ENCODE measurements at regions not wholly inside any gene's neighbourhood (a gene's known extent, or its start where the extent isn't known, plus 50 kb on each side); places are given as distances from the start of the nearest gene placed in this dataset.

DNA sequence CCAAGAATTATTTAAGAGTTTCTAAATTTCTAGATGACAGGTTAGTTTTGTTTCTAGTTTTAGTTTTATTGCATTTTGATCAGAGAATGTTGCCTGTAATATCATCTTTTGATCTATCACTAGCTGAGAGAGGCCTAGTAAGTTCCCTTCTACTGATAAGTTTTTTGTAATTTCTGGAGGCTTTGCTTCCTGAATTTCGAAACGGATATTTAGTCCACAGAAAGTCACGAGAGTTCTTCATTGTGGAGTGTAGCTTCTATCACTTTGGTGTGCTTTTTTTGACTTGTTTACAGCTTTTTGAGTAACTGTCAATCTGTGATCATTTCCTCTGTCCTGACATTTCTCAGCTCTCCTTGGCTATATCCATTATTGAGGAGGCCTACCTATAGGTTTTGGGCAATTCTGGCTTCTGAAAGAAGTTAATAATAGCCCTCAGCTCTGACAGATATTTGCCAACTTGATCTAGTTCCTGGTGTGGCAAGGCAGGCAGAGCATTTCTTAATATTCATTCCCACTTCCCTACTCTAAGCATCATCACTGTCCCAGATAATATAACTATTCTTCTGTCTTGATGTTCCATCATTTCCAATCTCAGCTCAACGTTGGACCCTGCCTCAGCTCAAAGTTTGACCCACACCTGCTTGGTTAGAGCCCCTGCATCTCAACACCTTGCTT is 171.3 kb downstream of the BLID start:
- intact Hi-C loops (cut with micrococcal nuclease) = no loop called here
- H3K27ac ChIP-seq (ENCODE audit: low read length in 2 of 2) = no peak overlapping the region
- H3K4me3 ChIP-seq (ENCODE audit: control extremely low read depth in 1 of 5, extremely low read depth in 1 of 5, insufficient read depth in 1 of 5, low read depth in 2 of 5, low read length in 4 of 5) = no peak overlapping the region
- H4K20me1 ChIP-seq (ENCODE audit: control insufficient read depth, insufficient read depth, low read length, poor library complexity, severe bottlenecking) = no peaks in the 10 kb centered on the region
- WGBS (ENCODE audit: insufficient coverage) = 17% methylated on average over 3 of the region's 4 CpGs
- no peaks in the 10 kb centered on the region for H3K79me2 ChIP-seq (ENCODE audit: control insufficient read depth, insufficient read depth, low read length)
- Mint-ChIP-seq H3K27ac (no peak overlapping the region), H3K4me1 (no peaks in the 10 kb centered on the region), H3K27me3 (peaks cover 3% of the 10 kb centered on the region), H3K9me3 (ENCODE audit: insufficient read depth) (no peaks in the 10 kb centered on the region), H3K4me3 (no peak overlapping the region)
- ATAC-seq (ENCODE audit: low read depth) (no peak), DNase-seq (no peak)
- no peak overlapping the region for H3K9ac ChIP-seq (ENCODE audit: low read length)
- H3K27me3 ChIP-seq (replicated peaks in 1 of 4; ENCODE audit: control extremely low read depth in 1 of 4, control insufficient read depth in 3 of 4, insufficient read depth in 4 of 4, low read length in 3 of 4) = no peaks in the 10 kb centered on the region
- H3K4me2 ChIP-seq (replicated peaks; ENCODE audit: low read depth, low read length, poor library complexity, severe bottlenecking) = no peak overlapping the region
- no peaks in the 10 kb centered on the region for H3K36me3 ChIP-seq (replicated peaks in 1 of 2; ENCODE audit: control extremely low read depth in 1 of 2, control insufficient read depth in 1 of 2, extremely low read depth in 1 of 2, insufficient read depth in 2 of 2, low read length in 1 of 2)
- POLR2A ChIA-PET = no interaction called here
- no peak overlapping the region for H2AFZ ChIP-seq (ENCODE audit: insufficient read depth, low read depth, low read length, poor library complexity, severe bottlenecking)
- H3K9me3 ChIP-seq (ENCODE audit: control extremely low read depth in 1 of 3, control insufficient read depth in 2 of 3, insufficient read depth in 1 of 3, low read length in 2 of 3) = no peaks in the 10 kb centered on the region
- CTCF ChIA-PET = no interaction called here
- no peaks in the 10 kb centered on the region for H3K4me1 ChIP-seq (ENCODE audit: control insufficient read depth in 2 of 2, insufficient read depth in 2 of 2, low read length in 2 of 2)
- TF ChIP-seq EZH2 (IDR thresholded peaks at IDR 0.05; ENCODE audit: borderline replicate concordance, insufficient read depth, low read depth, low read length, poor library complexity, severe bottlenecking) = no peak
- TF ChIP-seq, protein P1, sequence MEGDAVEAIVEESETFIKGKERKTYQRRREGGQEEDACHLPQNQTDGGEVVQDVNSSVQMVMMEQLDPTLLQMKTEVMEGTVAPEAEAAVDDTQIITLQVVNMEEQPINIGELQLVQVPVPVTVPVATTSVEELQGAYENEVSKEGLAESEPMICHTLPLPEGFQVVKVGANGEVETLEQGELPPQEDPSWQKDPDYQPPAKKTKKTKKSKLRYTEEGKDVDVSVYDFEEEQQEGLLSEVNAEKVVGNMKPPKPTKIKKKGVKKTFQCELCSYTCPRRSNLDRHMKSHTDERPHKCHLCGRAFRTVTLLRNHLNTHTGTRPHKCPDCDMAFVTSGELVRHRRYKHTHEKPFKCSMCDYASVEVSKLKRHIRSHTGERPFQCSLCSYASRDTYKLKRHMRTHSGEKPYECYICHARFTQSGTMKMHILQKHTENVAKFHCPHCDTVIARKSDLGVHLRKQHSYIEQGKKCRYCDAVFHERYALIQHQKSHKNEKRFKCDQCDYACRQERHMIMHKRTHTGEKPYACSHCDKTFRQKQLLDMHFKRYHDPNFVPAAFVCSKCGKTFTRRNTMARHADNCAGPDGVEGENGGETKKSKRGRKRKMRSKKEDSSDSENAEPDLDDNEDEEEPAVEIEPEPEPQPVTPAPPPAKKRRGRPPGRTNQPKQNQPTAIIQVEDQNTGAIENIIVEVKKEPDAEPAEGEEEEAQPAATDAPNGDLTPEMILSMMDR (IDR thresholded peaks at IDR 0.05) = no peak

DNA sequence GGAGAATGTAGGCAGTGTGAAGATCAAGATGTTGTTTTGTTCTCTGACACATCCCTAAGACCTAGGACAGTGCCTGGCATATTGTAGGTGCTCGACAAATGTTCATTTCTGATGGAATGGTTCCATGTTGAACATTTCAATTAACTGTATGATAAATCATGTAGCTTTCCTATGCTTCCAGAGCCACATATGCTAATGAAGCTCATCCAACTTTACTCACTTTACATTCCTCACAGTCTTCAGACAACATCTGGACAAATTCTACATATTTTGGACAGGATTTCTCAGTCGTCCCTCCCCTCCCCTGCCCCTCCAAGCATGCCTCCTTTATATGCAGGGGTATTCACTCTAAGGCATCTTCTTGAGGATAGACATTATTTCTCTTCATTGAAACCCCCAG is 177.9 kb downstream of the BLID start:
- DNase-seq (no peak), ATAC-seq (ENCODE audit: low read depth) (no peak)
- Histone ChIP-seq H3K9me3 (ENCODE audit: control extremely low read depth in 1 of 3, control insufficient read depth in 2 of 3, insufficient read depth in 1 of 3, low read length in 2 of 3) (peaks cover 0 to 3% (median 0%) of the 10 kb centered on the region in 3 donors), H3K79me2 (ENCODE audit: control insufficient read depth, insufficient read depth, low read length) (no peaks in the 10 kb centered on the region), H3K27ac (ENCODE audit: low read length in 2 of 2) (no peak overlapping the region), H3K4me3 (ENCODE audit: control extremely low read depth in 1 of 5, extremely low read depth in 1 of 5, insufficient read depth in 1 of 5, low read depth in 2 of 5, low read length in 4 of 5) (no peak overlapping the region), H3K9ac (ENCODE audit: low read length) (no peak overlapping the region), H3K4me2 (replicated peaks; ENCODE audit: low read depth, low read length, poor library complexity, severe bottlenecking) (no peak overlapping the region), H4K20me1 (ENCODE audit: control insufficient read depth, insufficient read depth, low read length, poor library complexity, severe bottlenecking) (no peaks in the 10 kb centered on the region), H2AFZ (ENCODE audit: insufficient read depth, low read depth, low read length, poor library complexity, severe bottlenecking) (no peak overlapping the region), H3K4me1 (ENCODE audit: control insufficient read depth in 2 of 2, insufficient read depth in 2 of 2, low read length in 2 of 2) (no peaks in the 10 kb centered on the region), H3K27me3 (replicated peaks in 1 of 4; ENCODE audit: control extremely low read depth in 1 of 4, control insufficient read depth in 3 of 4, insufficient read depth in 4 of 4, low read length in 3 of 4) (no peaks in the 10 kb centered on the region), H3K36me3 (replicated peaks in 1 of 2; ENCODE audit: control extremely low read depth in 1 of 2, control insufficient read depth in 1 of 2, extremely low read depth in 1 of 2, insufficient read depth in 2 of 2, low read length in 1 of 2) (no peaks in the 10 kb centered on the region)
- intact Hi-C loops (cut with micrococcal nuclease) = no loop called here
- no peaks in the 10 kb centered on the region for H3K4me1 Mint-ChIP-seq
- TF ChIP-seq EZH2 (IDR thresholded peaks at IDR 0.05; ENCODE audit: borderline replicate concordance, insufficient read depth, low read depth, low read length, poor library complexity, severe bottlenecking) = no peak
- TF ChIP-seq, protein P1 (IDR thresholded peaks at IDR 0.05) = no peak
- no peak overlapping the region for H3K4me3 Mint-ChIP-seq
- CTCF ChIA-PET = no interaction called here
- 71% methylated on average over 1 of the region's 2 CpGs for WGBS (ENCODE audit: insufficient coverage)
- POLR2A ChIA-PET = no interaction called here
- H3K27ac Mint-ChIP-seq = no peak overlapping the region
- H3K27me3 Mint-ChIP-seq = peaks cover 3% of the 10 kb centered on the region
- no peaks in the 10 kb centered on the region for H3K9me3 Mint-ChIP-seq (ENCODE audit: insufficient read depth)
